HepG2 (cell line): ENCODE measurements at regions not wholly inside any gene's neighbourhood (a gene's known extent, or its start where the extent isn't known, plus 50 kb on each side); places are given as distances from the start of the nearest gene placed in this dataset.

Experiments
- BRD4 ChIP-seq: sonication (generic); formaldehyde crosslinking; IDR thresholded peaks from 2 replicates; pipeline ENCODE4 v1.4.0; 2020; ENCODE audit warnings: missing genetic modification reagents
- CBX2 ChIP-seq, 2 experiments: fragments of 200-600 bp in 1 of 2; sonication (generic); formaldehyde crosslinking in 1 of 2; IDR thresholded peaks; 2 replicates each; pipeline versions ENCODE4 v1.7.0 to v1.8.1; 2018 to 2022; ENCODE audit warnings: low read depth in 2 of 2, low read length in 1 of 2, mild to moderate bottlenecking in 1 of 2, missing genetic modification reagents in 1 of 2
- HNRNPLL ChIP-seq: fragments of 200-400 bp; formaldehyde crosslinking; IDR thresholded peaks from 2 replicates; pipeline ENCODE4 v1.6.1; 2017; ENCODE audit warnings: mild to moderate bottlenecking, low read depth, low read length; ENCODE audit not compliant: poor library complexity, severe bottlenecking
- NCOA1 ChIP-seq: sonication (generic); formaldehyde crosslinking; IDR thresholded peaks from 2 replicates; pipeline ENCODE4 v1.9.0; 2021; ENCODE audit warnings: missing genetic modification reagents
- REL ChIP-seq: sonication (generic); formaldehyde crosslinking; conservative IDR thresholded peaks from 2 replicates; pipeline ENCODE4 v1.8.0; 2022; ENCODE audit warnings: mild to moderate bottlenecking, missing genetic modification reagents, moderate library complexity
- ZMAT3 ChIP-seq: sonication (generic); formaldehyde crosslinking; conservative IDR thresholded peaks from 2 replicates; pipeline ENCODE4 v1.7.0; 2021; ENCODE audit warnings: missing genetic modification reagents
- ZNF30 ChIP-seq: sonication (generic); formaldehyde crosslinking; IDR thresholded peaks from 2 replicates; pipeline ENCODE4 v1.5.0; 2020; ENCODE audit warnings: mild to moderate bottlenecking, missing genetic modification reagents
- ZNF383 ChIP-seq: sonication (generic); formaldehyde crosslinking; IDR thresholded peaks from 2 replicates; pipeline ENCODE4 v1.4.0; 2020; ENCODE audit warnings: missing genetic modification reagents, mild to moderate bottlenecking, borderline replicate concordance
- ZNF446 ChIP-seq: sonication (generic); formaldehyde crosslinking; IDR thresholded peaks from 2 replicates; pipeline ENCODE4 v1.5.0; 2020; ENCODE audit warnings: mild to moderate bottlenecking, missing genetic modification reagents
- ZNF468 ChIP-seq: sonication (generic); formaldehyde crosslinking; IDR thresholded peaks from 2 replicates; pipeline ENCODE4 v1.8.0; 2022; ENCODE audit warnings: mild to moderate bottlenecking, moderate library complexity, missing genetic modification reagents
- ZNF501 ChIP-seq: sonication (generic); formaldehyde crosslinking; IDR thresholded peaks from 2 replicates; pipeline ENCODE4 v1.5.1; 2020; ENCODE audit warnings: mild to moderate bottlenecking, moderate library complexity, missing genetic modification reagents
- ZNF550 ChIP-seq: sonication (generic); formaldehyde crosslinking; IDR thresholded peaks from 2 replicates; pipeline ENCODE4 v1.4.0; 2020; ENCODE audit warnings: mild to moderate bottlenecking, missing genetic modification reagents, borderline replicate concordance
- ZNF616 ChIP-seq: sonication (generic); formaldehyde crosslinking; IDR thresholded peaks from 2 replicates; pipeline ENCODE4 v1.5.0; 2020; ENCODE audit warnings: low read depth, mild to moderate bottlenecking, missing genetic modification reagents
- TF ChIP-seq, protein P1 (sequence below): sonication (generic); formaldehyde crosslinking; IDR thresholded peaks from 2 replicates; pipeline ENCODE4 v1.4.0; 2020; ENCODE audit warnings: missing genetic modification reagents; ENCODE audit errors: not compliant biosample characterization
- TF ChIP-seq, protein P2 (sequence below): sonication (generic); formaldehyde crosslinking; IDR thresholded peaks from 2 replicates; pipeline ENCODE4 v1.8.0; 2022; ENCODE audit warnings: mild to moderate bottlenecking, missing genetic modification reagents; ENCODE audit not compliant: insufficient replicate concordance
- TF ChIP-seq, protein P3 (sequence below): IDR thresholded peaks from 2 replicates; pipeline ENCODE4 v1.6.1; 2016; ENCODE audit warnings: mild to moderate bottlenecking
- TF ChIP-seq, protein P4 (sequence below): sonication (generic); formaldehyde crosslinking; conservative IDR thresholded peaks from 2 replicates; pipeline ENCODE4 v1.4.0; 2020; ENCODE audit warnings: mild to moderate bottlenecking, missing genetic modification reagents, moderate library complexity
- TF ChIP-seq, protein P5 (sequence below): sonication (generic); formaldehyde crosslinking; IDR thresholded peaks from 2 replicates; pipeline ENCODE4 v1.4.0; 2020; ENCODE audit warnings: missing genetic modification reagents

DNA sequence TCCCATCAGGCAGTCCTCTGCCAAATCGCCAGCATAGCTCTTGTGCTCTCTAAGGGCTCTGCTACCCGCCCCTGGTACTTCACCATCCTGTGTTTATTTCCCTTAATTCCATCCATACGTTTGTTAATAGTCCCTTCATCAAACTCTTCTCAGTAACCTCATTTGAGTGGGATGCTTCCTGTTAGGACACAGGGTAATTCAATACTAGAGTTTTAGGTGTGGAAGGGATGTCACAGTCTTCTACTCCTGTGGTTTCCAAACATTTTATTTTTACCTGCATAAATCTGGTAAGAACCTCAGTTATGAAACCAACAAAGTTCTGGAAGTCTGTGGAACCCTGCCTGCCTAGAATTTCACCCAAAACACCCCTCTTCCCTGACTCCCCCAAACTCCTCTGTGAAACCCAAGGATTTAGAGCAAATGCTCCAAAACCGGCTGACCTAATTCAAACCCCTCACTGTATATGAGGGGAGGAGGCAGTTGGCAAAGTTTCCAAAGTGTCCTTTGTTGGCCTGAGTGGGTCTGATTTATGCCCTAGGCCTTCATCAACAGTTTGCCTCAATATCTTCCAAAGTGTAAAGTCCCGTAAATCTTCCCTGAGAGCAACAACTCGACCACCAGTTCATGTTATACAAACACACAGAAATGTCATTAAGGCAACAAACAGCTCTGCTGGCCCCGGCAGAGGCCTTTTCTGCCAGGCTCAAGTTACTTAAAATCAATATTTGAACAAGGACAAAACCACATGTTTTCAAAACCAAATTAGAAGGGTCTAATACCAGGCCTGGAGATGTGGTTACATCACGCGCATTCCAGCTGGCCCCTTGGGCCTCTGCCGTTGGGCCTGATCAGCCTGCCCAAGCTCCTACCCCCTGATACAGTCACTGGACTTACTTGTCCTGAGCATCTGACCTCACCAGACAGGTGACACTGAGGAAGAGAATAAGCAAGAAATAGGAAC lies 82.4 kb upstream of the FGGY start (continued):
- TF ChIP-seq ZNF550 (CRISPR knock-in tag) (no peak), ZNF616 (no peak), BRD4 (no peak), REL (no peak), ZNF446 (CRISPR knock-in tag) (no peak), ZNF30 (no peak), ZMAT3 (CRISPR knock-in tag) (peak; percentile 67), NCOA1 (CRISPR knock-in tag) (no peak; the same call in 1 of the 2 replicates), ZNF468 (CRISPR knock-in tag) (no peak), HNRNPLL (no peak), ZNF383 (CRISPR knock-in tag) (no peak), ZNF501 (peak; percentile 55; the same call in 1 of the 2 replicates), CBX2 (IDR thresholded peaks at IDR 0.05; ENCODE audit: low read depth, low read length) (no peak), CBX2 (CRISPR knock-in tag; IDR thresholded peaks at IDR 0.05; ENCODE audit: low read depth) (no peak)
- TF ChIP-seq, protein P1, sequence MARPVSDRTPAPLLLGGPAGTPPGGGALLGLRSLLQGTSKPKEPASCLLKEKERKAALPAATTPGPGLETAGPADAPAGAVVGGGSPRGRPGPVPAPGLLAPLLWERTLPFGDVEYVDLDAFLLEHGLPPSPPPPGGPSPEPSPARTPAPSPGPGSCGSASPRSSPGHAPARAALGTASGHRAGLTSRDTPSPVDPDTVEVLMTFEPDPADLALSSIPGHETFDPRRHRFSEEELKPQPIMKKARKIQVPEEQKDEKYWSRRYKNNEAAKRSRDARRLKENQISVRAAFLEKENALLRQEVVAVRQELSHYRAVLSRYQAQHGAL (CRISPR knock-in tag): no peak
- TF ChIP-seq, protein P2, sequence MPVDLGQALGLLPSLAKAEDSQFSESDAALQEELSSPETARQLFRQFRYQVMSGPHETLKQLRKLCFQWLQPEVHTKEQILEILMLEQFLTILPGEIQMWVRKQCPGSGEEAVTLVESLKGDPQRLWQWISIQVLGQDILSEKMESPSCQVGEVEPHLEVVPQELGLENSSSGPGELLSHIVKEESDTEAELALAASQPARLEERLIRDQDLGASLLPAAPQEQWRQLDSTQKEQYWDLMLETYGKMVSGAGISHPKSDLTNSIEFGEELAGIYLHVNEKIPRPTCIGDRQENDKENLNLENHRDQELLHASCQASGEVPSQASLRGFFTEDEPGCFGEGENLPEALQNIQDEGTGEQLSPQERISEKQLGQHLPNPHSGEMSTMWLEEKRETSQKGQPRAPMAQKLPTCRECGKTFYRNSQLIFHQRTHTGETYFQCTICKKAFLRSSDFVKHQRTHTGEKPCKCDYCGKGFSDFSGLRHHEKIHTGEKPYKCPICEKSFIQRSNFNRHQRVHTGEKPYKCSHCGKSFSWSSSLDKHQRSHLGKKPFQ (CRISPR knock-in tag): peak; percentile 20
- TF ChIP-seq, protein P3, sequence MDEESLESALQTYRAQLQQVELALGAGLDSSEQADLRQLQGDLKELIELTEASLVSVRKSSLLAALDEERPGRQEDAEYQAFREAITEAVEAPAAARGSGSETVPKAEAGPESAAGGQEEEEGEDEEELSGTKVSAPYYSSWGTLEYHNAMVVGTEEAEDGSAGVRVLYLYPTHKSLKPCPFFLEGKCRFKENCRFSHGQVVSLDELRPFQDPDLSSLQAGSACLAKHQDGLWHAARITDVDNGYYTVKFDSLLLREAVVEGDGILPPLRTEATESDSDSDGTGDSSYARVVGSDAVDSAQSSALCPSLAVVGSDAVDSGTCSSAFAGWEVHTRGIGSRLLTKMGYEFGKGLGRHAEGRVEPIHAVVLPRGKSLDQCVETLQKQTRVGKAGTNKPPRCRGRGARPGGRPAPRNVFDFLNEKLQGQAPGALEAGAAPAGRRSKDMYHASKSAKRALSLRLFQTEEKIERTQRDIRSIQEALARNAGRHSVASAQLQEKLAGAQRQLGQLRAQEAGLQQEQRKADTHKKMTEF (CRISPR knock-in tag): peak; percentile 98
- TF ChIP-seq, protein P4, sequence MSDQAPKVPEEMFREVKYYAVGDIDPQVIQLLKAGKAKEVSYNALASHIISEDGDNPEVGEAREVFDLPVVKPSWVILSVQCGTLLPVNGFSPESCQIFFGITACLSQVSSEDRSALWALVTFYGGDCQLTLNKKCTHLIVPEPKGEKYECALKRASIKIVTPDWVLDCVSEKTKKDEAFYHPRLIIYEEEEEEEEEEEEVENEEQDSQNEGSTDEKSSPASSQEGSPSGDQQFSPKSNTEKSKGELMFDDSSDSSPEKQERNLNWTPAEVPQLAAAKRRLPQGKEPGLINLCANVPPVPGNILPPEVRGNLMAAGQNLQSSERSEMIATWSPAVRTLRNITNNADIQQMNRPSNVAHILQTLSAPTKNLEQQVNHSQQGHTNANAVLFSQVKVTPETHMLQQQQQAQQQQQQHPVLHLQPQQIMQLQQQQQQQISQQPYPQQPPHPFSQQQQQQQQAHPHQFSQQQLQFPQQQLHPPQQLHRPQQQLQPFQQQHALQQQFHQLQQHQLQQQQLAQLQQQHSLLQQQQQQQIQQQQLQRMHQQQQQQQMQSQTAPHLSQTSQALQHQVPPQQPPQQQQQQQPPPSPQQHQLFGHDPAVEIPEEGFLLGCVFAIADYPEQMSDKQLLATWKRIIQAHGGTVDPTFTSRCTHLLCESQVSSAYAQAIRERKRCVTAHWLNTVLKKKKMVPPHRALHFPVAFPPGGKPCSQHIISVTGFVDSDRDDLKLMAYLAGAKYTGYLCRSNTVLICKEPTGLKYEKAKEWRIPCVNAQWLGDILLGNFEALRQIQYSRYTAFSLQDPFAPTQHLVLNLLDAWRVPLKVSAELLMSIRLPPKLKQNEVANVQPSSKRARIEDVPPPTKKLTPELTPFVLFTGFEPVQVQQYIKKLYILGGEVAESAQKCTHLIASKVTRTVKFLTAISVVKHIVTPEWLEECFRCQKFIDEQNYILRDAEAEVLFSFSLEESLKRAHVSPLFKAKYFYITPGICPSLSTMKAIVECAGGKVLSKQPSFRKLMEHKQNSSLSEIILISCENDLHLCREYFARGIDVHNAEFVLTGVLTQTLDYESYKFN: peak; percentile 99
- TF ChIP-seq, protein P5, sequence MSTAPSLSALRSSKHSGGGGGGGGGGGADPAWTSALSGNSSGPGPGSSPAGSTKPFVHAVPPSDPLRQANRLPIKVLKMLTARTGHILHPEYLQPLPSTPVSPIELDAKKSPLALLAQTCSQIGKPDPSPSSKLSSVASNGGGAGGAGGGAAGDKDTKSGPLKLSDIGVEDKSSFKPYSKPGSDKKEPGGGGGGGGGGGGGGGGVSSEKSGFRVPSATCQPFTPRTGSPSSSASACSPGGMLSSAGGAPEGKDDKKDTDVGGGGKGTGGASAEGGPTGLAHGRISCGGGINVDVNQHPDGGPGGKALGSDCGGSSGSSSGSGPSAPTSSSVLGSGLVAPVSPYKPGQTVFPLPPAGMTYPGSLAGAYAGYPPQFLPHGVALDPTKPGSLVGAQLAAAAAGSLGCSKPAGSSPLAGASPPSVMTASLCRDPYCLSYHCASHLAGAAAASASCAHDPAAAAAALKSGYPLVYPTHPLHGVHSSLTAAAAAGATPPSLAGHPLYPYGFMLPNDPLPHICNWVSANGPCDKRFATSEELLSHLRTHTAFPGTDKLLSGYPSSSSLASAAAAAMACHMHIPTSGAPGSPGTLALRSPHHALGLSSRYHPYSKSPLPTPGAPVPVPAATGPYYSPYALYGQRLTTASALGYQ (CRISPR knock-in tag): peak; percentile 97
